Bone marrow (tissue), 2 donors: ENCODE measurements at regions not wholly inside any gene's neighbourhood (a gene's known extent, or its start where the extent isn't known, plus 50 kb on each side); places are given as distances from the start of the nearest gene placed in this dataset.
"Not testable (repeated sequence)": the region's sequence is repeated elsewhere in the genome, so short reads cannot be mapped to it uniquely, and the experiment has no call there.

ENCODE experiments used
- DNase-seq, 2 donors: peaks; one replicate each; lab custom pipeline; 2025; lab: John Stamatoyannopoulos, UW

DNA sequence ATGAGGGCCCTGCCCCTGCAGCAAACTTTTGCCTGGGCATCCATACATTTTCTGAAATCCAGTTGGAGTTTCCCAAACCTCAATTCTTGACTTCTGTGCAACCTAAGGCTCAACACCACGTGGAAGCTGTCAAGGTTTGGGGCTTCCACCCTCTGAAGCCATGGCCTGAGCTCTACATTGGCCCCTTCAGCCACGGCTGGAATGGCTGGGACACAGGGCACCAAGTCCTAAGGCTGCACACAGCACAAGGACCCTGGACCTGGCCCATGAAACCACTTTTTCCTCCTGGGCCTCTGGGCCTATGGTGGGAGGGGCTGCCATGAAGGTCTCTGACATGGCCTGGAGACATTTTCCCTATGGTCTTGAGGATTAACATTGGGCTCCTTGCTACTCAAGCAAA lies 266.3 kb downstream of the LRIG3 start:
- no peak for DNase-seq

DNA sequence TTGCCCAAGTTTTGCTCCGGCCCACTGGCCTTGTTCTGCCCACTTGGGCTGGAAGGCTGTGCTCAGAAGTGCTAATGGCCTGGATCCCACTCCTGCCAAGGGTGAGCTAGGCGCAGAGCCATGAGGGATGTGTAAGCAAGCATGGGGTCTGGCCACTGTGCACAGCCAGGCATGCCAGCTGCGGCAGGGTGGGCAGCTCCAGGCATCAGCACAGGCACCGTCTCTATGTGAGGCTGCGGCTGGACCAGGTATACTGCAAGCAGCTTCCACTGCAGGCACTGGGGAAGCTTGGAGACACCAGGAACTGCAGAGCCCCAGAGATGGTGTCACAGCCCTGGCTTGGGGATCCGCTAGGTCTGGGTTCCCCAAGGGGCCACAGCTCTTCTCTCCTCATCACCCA lies 264.9 kb downstream of the LRIG3 start:
- no peak for DNase-seq

DNA sequence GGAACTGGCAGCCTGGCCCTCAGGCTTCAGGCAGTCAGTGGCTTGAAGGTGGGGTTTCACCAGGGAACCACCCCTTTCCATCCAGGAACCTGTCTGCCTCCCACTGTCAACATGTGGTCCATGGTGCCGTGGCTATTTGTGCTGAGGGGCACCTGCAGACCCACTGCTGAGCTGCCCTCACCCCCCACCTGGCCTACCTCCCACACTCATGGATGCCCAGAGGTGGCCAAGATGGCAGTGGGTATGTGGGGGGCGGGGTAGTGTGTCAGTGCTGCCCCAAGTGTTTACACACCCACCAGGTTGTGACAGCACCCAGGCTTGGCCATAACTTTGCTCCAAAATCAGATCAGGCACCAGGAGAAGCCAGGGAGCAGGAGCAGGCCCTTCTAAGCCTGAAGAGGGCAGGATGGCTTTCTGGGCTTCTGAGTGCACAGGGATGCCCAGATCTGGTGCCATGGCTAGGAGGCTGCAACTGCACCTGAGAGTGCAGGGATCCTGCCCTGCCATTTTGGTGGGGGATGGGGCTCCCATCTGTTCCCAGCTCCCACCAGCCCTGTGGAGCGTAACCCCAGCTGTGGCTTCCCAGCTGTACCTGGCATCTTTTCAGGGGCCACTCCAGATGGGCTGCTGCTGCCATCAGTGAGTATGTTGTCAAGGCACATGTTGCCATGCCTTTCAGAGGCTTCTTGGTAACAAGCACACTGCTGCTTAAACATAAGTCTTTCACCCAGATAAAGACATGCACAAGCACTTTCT lies 263.9 kb downstream of the LRIG3 start:
- no peak for DNase-seq

DNA sequence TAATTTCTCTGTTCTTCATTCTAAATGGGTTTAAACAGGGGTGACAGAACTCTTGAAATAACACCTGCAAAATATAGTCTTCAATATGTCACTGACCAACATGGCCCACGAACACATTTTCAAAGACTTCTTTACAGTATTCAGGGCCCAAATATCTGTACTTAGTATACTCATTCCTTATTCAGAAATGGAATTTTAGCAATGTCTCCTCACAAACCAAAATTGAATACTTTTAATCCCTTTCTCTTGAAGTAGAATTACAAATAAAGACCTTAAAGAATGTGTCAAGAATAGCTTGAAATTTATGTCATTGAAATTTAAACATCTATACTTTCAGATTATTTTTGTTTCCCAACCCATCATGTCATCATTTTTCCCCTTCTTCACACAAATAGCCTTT lies 263.1 kb downstream of the LRIG3 start:
- DNase-seq: no peak

DNA sequence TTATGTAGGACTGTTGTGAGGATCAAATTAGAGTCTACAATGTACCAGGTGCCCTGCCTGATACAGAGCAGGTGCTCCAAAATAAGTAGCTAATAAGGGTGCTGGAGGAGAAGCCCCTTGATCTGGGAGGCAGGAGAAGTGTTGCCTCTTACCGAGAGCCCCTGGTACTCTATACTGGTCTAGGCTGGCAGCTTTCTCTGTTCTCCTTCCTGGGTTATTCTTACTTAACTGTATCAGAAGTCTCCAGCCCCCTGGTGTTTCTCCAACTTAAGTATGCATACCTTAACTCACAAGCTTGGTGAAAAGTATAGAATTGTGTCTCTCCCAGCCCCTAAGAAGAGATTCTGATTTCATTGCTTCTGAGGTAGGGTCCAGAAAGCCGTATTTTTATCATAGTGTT lies 254.9 kb downstream of the LRIG3 start:
- no peak for DNase-seq

DNA sequence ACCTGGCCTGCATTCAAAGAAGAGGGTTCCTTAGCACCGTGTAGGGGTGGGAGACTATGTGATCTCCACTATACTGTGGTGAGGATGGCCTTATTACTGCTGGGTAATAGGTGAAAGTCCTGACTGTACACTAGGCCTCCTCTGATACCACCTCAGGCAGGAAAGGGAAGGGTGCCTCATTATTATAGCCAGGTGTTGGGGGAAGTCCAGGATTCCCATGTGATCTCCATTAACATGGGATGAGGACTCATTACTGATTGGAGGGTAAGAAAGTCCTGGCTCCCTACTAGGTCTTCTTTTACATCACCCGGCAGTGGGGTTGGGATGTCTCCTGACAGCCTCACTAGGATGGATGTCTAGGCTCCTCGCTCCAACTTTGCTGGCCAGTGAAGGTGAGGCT lies 252.1 kb downstream of the LRIG3 start:
- no peak for DNase-seq

DNA sequence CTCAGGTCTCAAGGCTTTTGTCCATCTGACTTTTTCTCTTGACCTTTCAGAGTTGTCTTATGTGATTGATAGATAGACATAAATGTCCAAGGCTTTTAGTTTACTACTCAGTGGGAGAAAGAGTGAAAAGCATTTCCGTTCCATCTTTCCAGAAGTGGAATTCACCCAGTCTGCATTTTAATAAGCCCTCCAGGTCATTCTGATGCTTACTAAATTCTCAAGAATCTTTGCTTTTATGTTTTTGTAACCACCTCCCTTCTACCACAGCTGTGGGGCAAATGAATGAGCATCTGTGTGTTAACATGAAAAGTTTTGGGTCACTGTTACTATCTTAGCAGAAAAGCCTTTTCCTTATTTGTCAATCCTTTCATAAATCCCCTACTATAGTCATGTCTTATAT lies 251.4 kb downstream of the LRIG3 start:
- no peak for DNase-seq

DNA sequence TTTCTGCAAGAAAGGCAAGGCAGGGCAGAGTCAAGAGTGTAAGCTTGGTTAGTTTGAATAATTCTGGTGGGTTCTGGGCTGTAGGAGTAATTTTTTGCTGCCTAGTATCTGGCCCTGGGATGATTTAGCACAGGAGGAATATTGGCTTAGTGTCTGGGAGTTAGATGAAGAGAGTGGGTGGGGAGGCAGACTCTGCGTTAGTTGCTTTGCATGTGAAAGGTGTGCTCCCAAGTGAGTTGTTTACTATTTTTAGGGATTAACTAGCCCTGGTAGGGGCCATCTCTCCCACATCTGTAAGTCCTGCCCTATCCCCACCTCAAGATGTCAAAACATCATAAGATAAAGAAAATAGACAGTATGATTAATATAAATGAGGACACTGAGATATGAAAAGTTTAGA lies 249.7 kb downstream of the LRIG3 start:
- no peak for DNase-seq

DNA sequence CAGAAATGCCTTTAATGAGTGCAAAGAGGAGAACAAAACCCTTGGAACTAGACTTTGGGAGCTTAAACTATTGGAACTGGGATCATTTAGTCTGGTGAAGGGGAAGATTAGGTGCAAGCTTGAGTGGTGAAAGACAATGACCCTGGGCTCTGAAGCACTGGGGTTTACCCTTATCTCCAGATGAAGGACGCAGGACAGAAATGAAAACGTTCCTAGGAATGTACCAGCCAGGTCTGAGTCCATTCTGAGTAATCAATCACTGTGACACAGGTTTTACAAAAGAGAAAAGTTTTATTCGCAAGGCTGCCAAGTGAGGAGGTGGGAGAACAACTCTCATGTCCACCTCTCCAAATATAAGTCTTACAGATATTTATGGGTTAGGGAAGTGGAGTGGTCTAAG lies 249.1 kb downstream of the LRIG3 start:
- no peak for DNase-seq

DNA sequence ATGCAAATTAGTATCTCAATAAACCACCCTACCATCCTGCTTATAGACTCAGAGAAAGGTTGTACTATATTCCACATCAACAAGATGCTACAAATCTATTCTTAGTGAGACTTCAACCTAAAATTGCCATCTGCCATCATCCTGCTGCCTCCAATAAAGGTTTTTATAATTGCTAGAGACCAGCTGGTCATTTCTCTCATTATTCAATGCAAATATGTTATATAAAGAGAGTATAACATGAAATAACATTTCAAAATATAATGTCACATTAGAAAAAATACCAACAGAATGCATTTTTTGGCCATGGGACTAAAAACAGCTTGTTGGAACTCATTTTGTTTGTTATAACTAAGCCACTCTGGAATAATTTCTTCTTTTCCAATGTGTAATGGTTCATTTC lies 247.3 kb downstream of the LRIG3 start:
- no peak for DNase-seq

DNA sequence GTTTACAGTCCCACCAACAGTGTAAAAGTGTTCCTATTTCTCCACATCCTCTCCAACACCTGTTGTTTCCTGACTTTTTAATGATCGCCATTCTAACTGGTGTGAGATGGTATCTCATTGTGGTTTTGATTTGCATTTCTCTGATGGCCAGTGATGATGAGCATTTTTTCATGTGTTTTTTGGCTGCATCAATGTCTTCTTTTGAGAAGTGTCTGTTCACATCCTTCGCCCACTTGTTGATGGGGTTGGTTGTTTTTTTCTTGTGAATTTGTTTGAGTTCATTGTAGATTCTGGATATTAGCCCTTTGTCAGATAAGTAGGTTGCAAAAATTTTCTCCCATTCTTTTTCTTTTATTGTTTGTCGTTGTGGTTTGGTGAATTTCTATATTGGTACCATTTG lies 242.5 kb downstream of the LRIG3 start:
- not testable (repeated sequence) for DNase-seq

DNA sequence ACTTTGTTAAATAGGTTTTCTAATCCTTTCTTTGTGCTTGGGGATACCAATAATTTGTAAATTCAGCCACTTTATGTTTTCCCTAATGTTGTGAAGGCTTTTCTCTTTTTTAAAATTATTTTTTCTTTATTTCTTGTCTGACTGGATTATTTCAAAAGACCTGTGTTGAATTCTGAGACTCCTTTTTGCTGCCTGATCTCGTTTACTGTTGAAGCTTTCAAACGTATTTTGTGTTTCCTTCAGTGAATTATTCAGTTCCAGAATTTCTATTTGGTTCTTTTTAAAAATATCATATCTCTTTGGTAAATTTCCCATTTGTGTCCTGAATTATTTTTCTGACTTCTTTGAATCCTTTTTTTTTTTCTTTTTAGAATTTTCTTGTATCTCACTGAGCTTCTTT lies 241.6 kb downstream of the LRIG3 start:
- DNase-seq: no peak

DNA sequence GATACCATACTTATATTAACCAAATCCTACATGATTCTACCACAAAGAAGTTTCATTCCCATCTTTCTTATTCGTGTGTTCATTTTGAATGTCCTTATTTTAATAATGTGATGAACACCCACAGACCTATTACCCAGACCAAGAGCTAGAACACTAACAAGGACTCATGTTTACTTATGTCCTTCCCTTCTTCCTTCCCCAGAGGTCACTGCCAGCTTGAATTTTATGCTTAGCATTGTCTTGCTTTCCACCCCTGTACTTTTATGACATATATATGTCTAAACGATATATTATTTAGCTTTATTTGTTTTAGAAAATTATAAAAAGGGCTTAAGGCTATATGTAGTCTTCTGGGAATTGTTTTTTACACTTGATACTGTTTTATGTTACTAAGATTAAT lies 238.6 kb downstream of the LRIG3 start:
- DNase-seq: no peak

DNA sequence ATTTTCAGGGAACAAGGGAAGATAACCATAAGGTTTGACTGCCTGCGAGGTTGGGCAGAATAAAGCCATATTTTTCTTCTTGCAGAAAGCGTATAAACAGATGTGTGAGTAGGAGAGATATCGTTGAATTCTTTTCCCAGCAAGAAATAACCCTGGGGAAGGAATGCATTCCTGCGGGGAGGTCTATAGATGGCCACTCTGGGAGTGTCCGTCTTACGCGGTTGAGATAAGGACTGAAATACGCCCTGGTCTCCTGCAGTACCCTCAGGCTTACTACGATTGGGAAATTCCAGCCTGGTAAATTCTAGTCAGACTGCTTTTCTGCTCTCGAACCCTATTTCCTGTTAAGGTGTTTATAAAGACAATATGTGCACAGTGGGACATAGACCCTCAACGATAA lies 225.0 kb downstream of the LRIG3 start:
- no peak for DNase-seq

DNA sequence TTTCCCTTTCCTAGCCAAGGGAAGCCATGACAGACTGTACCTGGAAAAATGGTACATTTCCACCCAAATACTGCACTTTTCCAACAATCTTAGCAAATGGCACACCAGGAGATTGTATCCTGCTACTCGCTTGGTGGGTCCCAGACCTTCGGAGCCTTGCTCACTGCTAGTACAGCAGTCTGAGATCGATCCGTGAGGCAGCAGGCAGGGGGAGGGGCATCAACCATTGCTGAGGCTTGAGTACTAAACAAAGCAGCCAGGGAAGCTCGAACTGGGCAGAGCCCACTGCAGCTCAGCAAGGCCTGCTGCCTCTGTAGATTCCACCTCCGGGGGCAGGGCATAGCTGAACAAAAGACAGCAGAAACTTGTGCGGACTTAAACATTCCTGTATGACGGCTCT lies 218.8 kb downstream of the LRIG3 start:
- DNase-seq: no peak

DNA sequence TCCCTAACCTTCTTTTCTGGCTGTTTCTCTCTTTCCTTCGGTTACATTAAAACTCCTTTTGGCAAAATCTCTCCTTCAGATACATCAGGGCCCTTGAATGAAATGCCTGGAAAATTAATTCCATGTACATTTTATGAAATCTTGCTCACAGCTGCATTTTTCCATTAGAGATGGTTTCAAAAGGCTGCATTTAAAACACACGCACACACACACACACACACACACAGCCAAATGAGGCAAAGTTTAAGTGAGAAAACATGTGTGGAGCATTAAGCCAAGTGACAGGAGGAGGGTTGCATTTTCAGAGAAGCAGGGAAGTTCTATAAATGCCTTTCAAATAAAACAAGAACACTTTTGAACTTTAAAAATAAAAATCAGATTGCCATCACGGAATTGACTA lies 216.4 kb downstream of the LRIG3 start:
- no peak for DNase-seq

DNA sequence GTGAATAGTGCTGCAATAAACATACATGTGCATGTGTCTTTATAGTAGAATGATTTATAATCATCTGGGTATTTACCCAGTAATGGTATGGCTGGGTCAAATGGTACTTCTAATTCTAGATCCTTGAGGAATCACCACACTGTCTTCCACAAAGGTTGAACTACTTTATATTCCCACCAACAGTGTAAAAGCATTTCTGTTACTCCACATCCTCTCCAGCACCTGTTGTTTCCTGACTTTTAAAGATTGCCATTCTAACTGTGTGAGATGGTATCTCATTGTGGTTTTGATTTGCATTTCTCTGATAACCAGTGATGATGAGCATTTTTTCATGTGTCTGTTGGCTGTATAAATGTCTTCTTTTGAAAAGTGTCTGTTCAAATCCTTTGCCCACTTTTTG lies 215.5 kb downstream of the LRIG3 start:
- not testable (repeated sequence) for DNase-seq

DNA sequence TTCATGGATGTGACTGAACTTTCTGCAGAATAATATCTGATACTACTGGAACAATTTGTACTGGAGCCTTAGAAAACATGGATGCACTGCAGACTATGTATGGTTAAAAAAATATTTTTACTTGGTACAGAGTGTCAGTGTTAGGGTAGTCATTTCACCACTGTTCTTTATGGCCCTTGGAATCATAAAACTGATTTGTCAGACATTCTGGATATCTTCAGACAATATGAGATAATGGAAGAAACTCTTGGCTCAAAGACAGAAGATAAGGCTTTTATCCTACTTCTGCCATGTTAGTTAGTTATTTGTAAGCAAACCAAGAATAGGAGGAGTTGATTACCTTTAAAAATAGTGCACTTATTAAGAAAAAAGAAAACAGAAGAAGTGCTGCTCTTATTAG lies 209.4 kb downstream of the LRIG3 start:
- DNase-seq: no peak

DNA sequence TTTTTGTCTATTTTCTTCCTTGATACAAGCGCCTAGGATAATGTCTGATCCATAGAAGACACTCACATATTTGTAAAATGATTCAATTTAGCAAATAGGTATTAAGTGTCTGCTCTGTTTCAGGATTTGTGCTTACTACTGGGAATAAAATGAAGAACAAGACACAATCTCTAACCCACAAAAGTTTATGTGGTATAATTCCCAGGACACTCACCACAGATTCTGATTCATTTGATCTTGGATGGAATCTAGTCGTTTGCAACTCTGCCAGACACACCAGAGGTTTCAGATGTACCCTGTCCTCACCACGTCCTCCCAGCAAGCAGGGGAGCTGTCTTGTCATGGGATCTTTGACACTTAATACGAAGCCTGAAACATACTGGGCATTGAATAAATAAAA lies 208.3 kb downstream of the LRIG3 start:
- no peak for DNase-seq

DNA sequence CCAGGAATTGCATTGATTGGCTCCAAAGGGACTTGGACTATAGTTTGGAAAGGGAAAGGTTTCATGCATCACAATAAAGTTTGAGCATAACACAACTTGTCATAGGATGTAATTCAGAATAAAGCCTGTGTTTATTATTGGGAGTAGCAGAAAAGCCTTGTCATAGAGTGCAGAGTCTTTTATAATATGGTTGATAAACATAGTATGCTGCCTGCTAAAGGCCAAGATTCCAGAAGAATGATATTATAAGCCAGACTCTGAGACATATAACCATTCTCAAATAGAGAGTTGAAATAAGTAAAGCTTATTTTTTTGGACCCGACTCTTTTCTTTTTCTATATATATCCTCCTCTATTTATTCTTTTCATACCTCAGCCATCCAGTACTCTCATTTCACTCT lies 207.3 kb downstream of the LRIG3 start:
- no peak for DNase-seq

DNA sequence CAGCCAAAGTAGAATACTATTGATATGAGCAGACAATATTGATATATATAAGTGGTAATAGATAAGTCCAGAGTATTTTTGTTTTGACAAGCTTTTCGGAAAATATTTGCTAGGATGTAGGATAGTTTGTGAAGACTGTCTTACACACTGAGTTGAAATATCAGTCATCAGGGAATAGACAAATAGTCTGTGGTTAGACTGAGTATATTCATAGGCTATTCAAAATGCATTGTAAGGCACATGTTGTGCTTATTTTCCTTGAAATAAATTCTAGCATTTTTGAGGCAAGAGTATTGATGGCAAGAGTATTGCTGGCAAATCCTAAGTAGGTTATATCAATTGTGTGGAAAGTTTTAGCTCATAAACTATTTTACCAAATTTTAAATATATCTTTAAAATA lies 201.1 kb downstream of the LRIG3 start:
- no peak for DNase-seq

DNA sequence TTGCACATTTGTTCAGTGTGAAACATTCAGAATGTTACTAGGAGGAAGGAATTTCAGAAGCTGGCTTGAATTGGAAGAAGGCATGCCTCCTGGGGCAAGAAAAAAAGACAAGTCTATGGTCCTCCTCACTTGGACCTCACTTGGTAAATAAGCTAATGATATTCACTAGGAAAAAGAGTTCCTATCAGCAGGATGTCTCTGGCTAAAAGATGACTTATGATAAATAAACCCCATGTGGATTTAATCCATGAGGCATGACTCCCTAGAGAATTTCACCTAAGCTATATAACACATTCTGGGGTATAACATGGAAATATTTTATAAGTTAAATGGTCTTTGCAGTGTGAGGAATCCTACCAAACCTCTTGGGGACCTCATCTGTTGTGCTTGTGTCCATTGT lies 199.9 kb downstream of the LRIG3 start:
- DNase-seq: no peak

DNA sequence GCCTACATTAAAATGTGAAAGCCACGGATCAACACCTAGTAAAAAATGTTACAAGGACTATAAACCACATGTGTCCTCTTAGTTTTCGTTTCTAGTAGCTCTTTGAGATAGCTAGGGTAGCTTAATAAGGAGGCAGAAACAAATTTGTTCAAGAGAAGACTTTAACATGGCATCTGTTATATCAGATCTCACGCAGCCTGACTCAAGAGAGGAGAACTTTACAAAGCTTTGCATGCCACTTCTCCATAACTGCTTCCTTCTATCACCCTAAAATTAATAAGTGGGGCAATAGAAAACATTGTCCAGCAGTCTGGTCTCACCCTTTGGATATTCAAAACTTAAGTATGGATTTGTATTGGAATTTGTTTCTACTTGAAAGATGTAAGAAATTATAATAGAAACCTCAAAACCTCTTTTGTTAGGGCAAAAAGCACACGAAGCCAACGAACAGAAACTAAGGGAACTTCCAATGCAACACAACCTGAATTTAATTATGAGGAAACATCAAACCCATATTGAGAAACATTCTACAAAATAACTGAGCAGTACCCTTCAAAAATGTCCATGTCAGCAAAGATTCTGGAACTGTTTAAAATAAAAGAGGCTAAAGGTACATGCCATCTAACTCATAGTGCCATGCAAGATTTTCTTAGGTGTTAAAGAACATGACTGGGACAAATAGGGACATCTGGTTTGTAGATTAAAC lies 194.8 kb downstream of the LRIG3 start:
- DNase-seq: no peak

DNA sequence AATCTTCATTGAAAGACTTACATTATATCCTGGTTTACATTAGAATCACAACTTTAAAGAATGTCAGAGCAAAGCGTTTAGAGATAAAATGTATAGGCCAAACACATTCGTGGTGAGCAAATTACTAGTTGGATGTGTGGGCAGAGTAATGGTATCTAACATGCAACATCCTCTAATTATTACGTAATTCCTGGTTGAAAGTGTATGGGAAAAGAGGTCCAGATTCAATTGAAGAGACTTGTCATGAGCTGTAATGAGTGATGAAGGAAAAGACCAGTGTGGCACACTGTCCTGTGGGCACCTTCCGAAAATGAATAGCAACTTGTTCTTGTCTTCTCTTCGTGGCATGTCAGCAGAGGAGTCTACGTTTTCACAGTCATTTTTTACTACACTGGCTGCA lies 192.8 kb downstream of the LRIG3 start:
- DNase-seq: no peak
